Testis (tissue), 2 donors: ENCODE measurements at regions not wholly inside any gene's neighbourhood (a gene's known extent, or its start where the extent isn't known, plus 50 kb on each side); places are given as distances from the start of the nearest gene placed in this dataset.

Experiments used
- DNase-seq: peaks from one replicate; pipeline ENCODE4 v3.0.0-alpha.2; 2019
- H3K27ac ChIP-seq, 2 donors: fragments of 200-600 bp; sonication (generic); one replicate each; pipeline ENCODE4 v1.5.1; 2019
- H3K27me3 ChIP-seq: fragments of 200-600 bp; sonication (generic); one replicate; pipeline ENCODE4 v1.5.1; 2019
- H3K36me3 ChIP-seq: fragments of 200-600 bp; sonication (generic); one replicate; pipeline ENCODE4 v1.5.1; 2017; ENCODE audit warnings: low read depth; ENCODE audit errors: missing control alignments
- H3K4me1 ChIP-seq: fragments of 200-600 bp; sonication (generic); one replicate; pipeline ENCODE4 v1.5.1; 2019
- H3K4me3 ChIP-seq, 2 donors: fragments of 200-600 bp; sonication (generic); one replicate each; pipeline ENCODE4 v1.5.1; 2017 to 2019
- H3K9me3 ChIP-seq: fragments of 200-600 bp; sonication (generic); one replicate; pipeline ENCODE4 v1.5.1; 2017
- POLR2A ChIP-seq: fragments of 450-650 bp; IDR thresholded peaks from one replicate; pipeline ENCODE4 v1.6.1; 2017; ENCODE audit warnings: antibody characterized with exemption, mild to moderate bottlenecking, moderate library complexity
- WGBS, 2 donors: methylation state at CpG; one replicate each; pipeline ENCODE4 v1.1.5; 2018; 5-methylcytosine and 5-hydroxymethylcytosine counted together
- intact Hi-C: fragments of 100-400 bp; cut with DNase I; formaldehyde crosslinking; loops from one replicate; pipeline ENCODE4 v1.15.1; 2023; ENCODE audit warnings: low total_unique reads
- TF ChIP-seq, protein P1 (sequence below), 3 experiments: fragments of 450-650 bp in 2 of 3; fragments of 200-600 bp in 1 of 3; sonication (generic) in 1 of 3; IDR thresholded peaks; one replicate each; pipeline ENCODE4 v1.5.1; 2016 to 2019; ENCODE audit warnings: antibody characterized with exemption in 3 of 3, mild to moderate bottlenecking in 2 of 3, moderate library complexity in 1 of 3

DNA sequence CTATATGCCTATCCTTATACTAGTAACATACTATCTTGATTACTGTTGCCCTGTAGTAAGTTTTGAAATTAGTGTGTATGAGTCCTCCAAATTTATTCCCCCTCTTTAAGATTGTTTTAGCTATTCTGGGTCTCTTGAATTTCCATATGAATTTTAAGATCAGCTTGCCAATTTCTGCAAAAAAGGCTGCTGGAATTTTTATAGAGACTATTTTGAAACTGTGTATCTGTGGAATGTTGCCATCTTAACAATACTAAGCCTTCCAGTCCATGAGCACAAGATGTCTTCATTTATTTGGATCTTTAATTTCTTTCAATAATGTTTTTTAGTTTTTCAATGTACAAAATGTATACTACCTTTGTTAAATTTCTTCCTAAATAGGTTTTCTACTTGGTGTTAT lies 79.8 kb upstream of the ETV6 start:
- TF ChIP-seq, protein P1, sequence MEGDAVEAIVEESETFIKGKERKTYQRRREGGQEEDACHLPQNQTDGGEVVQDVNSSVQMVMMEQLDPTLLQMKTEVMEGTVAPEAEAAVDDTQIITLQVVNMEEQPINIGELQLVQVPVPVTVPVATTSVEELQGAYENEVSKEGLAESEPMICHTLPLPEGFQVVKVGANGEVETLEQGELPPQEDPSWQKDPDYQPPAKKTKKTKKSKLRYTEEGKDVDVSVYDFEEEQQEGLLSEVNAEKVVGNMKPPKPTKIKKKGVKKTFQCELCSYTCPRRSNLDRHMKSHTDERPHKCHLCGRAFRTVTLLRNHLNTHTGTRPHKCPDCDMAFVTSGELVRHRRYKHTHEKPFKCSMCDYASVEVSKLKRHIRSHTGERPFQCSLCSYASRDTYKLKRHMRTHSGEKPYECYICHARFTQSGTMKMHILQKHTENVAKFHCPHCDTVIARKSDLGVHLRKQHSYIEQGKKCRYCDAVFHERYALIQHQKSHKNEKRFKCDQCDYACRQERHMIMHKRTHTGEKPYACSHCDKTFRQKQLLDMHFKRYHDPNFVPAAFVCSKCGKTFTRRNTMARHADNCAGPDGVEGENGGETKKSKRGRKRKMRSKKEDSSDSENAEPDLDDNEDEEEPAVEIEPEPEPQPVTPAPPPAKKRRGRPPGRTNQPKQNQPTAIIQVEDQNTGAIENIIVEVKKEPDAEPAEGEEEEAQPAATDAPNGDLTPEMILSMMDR (IDR thresholded peaks at IDR 0.05): no peak
- TF ChIP-seq POLR2A: no peak
- DNase-seq: no peak
- Histone ChIP-seq H3K36me3 (no peaks in the 10 kb centered on the region), H3K27me3 (no peaks in the 10 kb centered on the region), H3K27ac (no peak overlapping the region), H3K9me3 (no peaks in the 10 kb centered on the region), H3K4me3 (no peak overlapping the region), H3K4me1 (no peaks in the 10 kb centered on the region)
- intact Hi-C loops: no loop called here

DNA sequence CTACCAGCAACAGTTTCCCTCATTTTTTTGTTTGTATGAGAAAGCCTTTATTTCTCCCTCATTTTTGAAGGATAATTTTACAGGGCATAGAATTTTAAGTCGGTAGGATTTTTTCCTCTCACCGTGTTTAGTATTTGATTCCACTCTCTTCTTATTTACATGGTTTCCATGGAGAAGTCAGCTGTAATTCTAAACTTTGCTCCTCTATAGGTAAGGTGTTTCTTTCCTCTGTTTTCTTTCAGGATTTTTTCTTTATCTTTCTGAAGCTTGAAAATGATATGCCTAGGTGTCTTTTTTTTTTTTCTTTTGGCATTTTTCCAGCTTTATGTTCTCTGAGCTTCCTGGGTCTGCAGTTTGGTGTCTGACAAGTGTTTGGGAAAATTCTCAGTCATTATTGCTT lies 75.6 kb upstream of the ETV6 start:
- WGBS, 2 donors: 84 to 91% methylated on average over 2 of the region's 2 CpGs
- no peaks in the 10 kb centered on the region for H3K27me3 ChIP-seq
- H3K4me1 ChIP-seq: no peaks in the 10 kb centered on the region
- no peaks in the 10 kb centered on the region for H3K36me3 ChIP-seq
- H3K4me3 ChIP-seq: no peak overlapping the region
- H3K27ac ChIP-seq: no peak overlapping the region
- no peak for DNase-seq
- TF ChIP-seq, protein P1 (IDR thresholded peaks at IDR 0.05): no peak
- no peak for TF ChIP-seq POLR2A
- intact Hi-C loops: no loop called here
- H3K9me3 ChIP-seq: no peaks in the 10 kb centered on the region

DNA sequence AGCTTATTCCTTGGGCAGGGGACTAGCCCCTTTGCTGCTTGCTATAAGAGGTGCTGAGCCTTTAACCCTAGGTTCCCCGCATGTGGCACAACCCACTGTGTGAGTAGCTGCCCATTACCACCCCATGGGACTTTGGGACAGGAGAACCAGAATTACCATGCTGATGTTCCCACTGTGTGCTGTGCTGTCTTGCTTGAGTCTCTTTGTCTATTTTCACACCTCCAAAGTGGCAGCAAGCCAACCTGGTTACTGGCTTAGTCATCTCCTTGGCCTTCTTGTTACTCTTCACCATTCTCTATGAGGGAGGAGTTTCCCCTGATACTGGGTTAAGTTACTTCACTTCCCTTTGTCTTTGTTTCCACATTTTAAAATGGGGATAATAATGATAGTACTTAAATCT lies 73.4 kb upstream of the ETV6 start:
- Histone ChIP-seq H3K4me3 (no peak overlapping the region), H3K9me3 (no peaks in the 10 kb centered on the region), H3K4me1 (no peaks in the 10 kb centered on the region), H3K27me3 (no peaks in the 10 kb centered on the region), H3K27ac (no peak overlapping the region), H3K36me3 (no peaks in the 10 kb centered on the region)
- DNase-seq: no peak
- 75 to 100% methylated on average over 1 of the region's 1 CpG for WGBS, 2 donors
- TF ChIP-seq POLR2A: no peak
- TF ChIP-seq, protein P1 (IDR thresholded peaks at IDR 0.05): no peak
- intact Hi-C loops: no loop called here

GRCh38 chr12:11577658-11578260 lies 71.7 kb upstream of the ETV6 start:
- no peaks in the 10 kb centered on the region for H3K27me3 ChIP-seq
- H3K36me3 ChIP-seq: no peaks in the 10 kb centered on the region
- no peak for TF ChIP-seq POLR2A
- TF ChIP-seq, protein P1 (IDR thresholded peaks at IDR 0.05): no peak
- H3K4me1 ChIP-seq: no peaks in the 10 kb centered on the region
- no peaks in the 10 kb centered on the region for H3K9me3 ChIP-seq
- WGBS, 2 donors: 76 to 80% methylated on average over 4 of the region's 4 CpGs
- no peak overlapping the region for H3K27ac ChIP-seq
- no peak for DNase-seq
- H3K4me3 ChIP-seq: no peak overlapping the region
- intact Hi-C loops: no loop called here

DNA sequence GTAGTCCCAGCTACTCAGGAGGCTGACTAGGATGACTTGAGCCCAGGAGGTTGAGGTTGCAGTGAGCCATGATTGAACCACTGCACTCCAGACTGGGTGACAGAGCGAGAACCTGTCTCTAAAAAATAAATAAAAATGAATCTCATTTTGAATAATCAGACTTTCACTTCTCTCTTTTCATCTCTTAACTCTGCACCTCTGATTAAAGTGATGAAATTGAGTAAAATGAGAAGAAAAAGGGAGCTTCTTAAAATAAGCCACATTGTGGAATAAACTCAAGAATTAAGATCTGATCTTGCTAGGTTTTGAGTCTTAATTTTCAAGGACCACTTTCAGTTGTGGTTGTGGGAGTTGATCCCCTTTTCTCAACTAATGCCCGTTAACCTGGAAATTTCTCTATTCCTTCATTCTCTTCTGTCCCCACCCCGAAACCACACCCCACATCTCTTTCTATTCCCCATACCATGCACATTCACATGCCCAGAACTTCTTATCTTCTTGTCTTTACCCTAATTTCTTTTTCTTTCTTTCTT lies 70.9 kb upstream of the ETV6 start:
- Histone ChIP-seq H3K9me3 (no peaks in the 10 kb centered on the region), H3K27ac (no peak overlapping the region), H3K27me3 (no peaks in the 10 kb centered on the region), H3K4me3 (no peak overlapping the region), H3K36me3 (no peaks in the 10 kb centered on the region), H3K4me1 (no peaks in the 10 kb centered on the region)
- TF ChIP-seq, protein P1 (IDR thresholded peaks at IDR 0.05): no peak
- no peak for TF ChIP-seq POLR2A
- intact Hi-C loops: no loop called here
- no peak for DNase-seq
- 87 to 89% methylated on average over 3 of the region's 3 CpGs for WGBS, 2 donors
